ENCODE measurements at regions not wholly inside any gene's neighbourhood (a gene's known extent, or its start where the extent isn't known, plus 50 kb on each side); places are given as distances from the start of the nearest gene placed in this dataset.
A peak's percentile ranks its signal among the peaks of the same experiment; 100 is the strongest.

DNA sequence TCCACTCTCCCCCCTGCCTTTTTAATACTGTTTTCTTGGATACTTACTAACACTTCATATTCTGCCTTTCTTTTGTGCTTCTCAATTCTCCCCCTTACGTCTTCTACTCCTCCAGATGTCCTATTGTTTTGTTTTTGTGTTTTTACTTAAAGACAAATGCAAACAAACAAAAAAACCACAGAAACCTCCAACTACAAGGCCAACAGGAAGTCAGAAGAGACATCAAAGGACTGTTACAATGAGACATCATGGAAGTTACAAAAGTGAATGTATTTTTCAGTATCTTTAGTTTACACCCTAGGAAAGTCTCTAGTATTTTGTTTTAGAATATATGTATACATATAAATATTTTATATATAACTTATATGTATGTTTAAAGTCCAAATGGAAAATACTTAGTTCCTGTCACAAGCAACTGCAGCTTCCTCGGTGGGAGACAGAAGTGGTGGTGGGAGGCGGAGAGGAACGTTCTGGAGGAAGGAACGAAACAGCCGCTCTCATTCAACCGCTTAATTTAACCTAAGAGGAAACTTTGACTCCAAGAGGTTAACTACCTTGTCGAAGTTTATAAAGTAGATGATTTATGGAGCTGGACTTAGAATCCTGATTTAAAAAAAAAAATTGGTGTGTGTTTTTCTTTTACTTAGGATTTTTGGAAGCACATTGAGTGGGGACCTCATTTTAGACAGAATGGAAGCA, 168.9 kb upstream of the PDE10A start:
- Histone ChIP-seq H3K27ac (ENCODE audit: extremely low read depth, low read depth, low read length) (no peak overlapping the region), H3K4me1 (ENCODE audit: control insufficient read depth, insufficient read depth, low read length) (peaks cover 2% of the 10 kb centered on the region; the same call in 1 of the 2 replicates), H3K9me3 (ENCODE audit: control insufficient read depth, insufficient read depth, low read depth, low read length) (no peaks in the 10 kb centered on the region), H3K36me3 (ENCODE audit: control insufficient read depth in 2 of 2, insufficient read depth in 1 of 2, low read length in 2 of 2) (no peaks in the 10 kb centered on the region), H3K4me3 (ENCODE audit: low read depth, low read length) (no peak overlapping the region)
- ChIA-PET CTCF (interaction anchor here (1.2 kb wide), 1 partner anchor 392 kb away, joined by 3 read pairs; no protein-coding TSS in a partner anchor), POLR2A (no interaction called here)
- TF ChIP-seq ZNF391 (tag by site-specific recombination; IDR thresholded peaks at IDR 0.05; ENCODE audit: borderline replicate concordance, low read depth) (no peak), ZNF76 (tag by site-specific recombination; IDR thresholded peaks at IDR 0.05; ENCODE audit: borderline replicate concordance, low read depth) (no peak), ZNF239 (tag by site-specific recombination; IDR thresholded peaks at IDR 0.05) (no peak), ZFP3 (tag by site-specific recombination; IDR thresholded peaks at IDR 0.05; ENCODE audit: low read depth) (no peak)
- TF ChIP-seq, protein P1, sequence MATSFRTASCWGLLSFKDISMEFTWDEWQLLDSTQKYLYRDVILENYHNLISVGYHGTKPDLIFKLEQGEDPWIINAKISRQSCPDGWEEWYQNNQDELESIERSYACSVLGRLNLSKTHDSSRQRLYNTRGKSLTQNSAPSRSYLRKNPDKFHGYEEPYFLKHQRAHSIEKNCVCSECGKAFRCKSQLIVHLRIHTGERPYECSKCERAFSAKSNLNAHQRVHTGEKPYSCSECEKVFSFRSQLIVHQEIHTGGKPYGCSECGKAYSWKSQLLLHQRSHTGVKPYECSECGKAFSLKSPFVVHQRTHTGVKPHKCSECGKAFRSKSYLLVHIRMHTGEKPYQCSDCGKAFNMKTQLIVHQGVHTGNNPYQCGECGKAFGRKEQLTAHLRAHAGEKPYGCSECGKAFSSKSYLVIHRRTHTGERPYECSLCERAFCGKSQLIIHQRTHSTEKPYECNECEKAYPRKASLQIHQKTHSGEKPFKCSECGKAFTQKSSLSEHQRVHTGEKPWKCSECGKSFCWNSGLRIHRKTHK (tag by site-specific recombination; IDR thresholded peaks at IDR 0.05) = no peak

DNA sequence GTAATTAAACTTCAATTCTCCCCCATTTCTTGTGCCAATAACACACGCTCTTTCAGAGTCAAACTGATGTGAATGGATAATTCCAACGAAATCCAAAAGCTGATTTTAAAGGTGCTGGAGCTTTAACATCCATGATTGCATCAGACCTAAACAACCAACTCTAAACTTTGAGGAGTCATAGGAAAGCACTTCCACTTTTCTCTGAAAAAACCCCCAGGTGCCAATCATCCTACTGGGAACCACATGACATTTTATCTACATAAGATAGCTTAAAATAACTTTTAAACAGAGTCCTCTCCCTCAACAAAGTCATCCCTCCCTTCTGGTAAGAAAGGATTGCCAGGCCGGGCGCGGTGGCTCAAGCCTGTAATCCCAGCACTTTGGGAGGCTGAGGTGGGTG, 167.7 kb upstream of the PDE10A start:
- Histone ChIP-seq H3K9me3 (ENCODE audit: control insufficient read depth, insufficient read depth, low read depth, low read length) (no peaks in the 10 kb centered on the region), H3K36me3 (ENCODE audit: control insufficient read depth in 2 of 2, insufficient read depth in 1 of 2, low read length in 2 of 2) (no peaks in the 10 kb centered on the region), H3K4me3 (ENCODE audit: low read depth, low read length) (no peak overlapping the region), H3K4me1 (ENCODE audit: control insufficient read depth, insufficient read depth, low read length) (peaks cover 2% of the 10 kb centered on the region; the same call in 1 of the 2 replicates), H3K27ac (ENCODE audit: extremely low read depth, low read depth, low read length) (no peak overlapping the region)
- TF ChIP-seq ZNF707 (tag by site-specific recombination; IDR thresholded peaks at IDR 0.05) = no peak
- TF ChIP-seq GFI1B (tag by site-specific recombination; IDR thresholded peaks at IDR 0.05) = no peak
- no peak for TF ChIP-seq ZNF112 (tag by site-specific recombination; IDR thresholded peaks at IDR 0.05)
- ChIA-PET CTCF (interaction anchor here (1.6 kb wide), 1 partner anchor 20 kb away, joined by 4 read pairs; no protein-coding TSS in a partner anchor), POLR2A (no interaction called here)

DNA sequence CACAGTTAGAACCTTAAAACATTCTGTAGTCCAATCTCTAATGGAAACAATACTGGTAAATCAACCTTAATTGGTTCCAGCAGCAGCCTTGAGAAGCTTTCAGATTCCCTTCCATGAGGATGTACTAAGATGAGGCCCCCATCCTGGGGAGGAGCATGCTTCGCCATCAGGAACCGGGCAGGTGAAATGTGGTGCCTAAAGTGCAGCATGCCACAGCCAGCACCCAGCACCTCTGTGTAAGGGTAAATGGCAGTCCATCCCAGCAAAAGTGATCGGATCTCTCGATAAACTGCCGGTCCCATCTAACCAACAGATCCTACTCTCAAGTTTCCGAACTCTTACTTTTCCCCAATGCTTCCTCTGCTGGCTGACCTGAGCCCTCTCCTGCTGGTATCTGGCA, 166.3 kb upstream of the PDE10A start:
- no peaks in the 10 kb centered on the region for H3K9me3 ChIP-seq (ENCODE audit: control insufficient read depth, insufficient read depth, low read depth, low read length)
- ChIA-PET POLR2A (no interaction called here), CTCF (no interaction called here)
- no peak overlapping the region for H3K27ac ChIP-seq (ENCODE audit: extremely low read depth, low read depth, low read length)
- no peak overlapping the region for H3K4me3 ChIP-seq (ENCODE audit: low read depth, low read length)
- H3K4me1 ChIP-seq (ENCODE audit: control insufficient read depth, insufficient read depth, low read length) = peaks cover under 1% of the 10 kb centered on the region; the same call in 1 of the 2 replicates
- TF ChIP-seq, protein P2, sequence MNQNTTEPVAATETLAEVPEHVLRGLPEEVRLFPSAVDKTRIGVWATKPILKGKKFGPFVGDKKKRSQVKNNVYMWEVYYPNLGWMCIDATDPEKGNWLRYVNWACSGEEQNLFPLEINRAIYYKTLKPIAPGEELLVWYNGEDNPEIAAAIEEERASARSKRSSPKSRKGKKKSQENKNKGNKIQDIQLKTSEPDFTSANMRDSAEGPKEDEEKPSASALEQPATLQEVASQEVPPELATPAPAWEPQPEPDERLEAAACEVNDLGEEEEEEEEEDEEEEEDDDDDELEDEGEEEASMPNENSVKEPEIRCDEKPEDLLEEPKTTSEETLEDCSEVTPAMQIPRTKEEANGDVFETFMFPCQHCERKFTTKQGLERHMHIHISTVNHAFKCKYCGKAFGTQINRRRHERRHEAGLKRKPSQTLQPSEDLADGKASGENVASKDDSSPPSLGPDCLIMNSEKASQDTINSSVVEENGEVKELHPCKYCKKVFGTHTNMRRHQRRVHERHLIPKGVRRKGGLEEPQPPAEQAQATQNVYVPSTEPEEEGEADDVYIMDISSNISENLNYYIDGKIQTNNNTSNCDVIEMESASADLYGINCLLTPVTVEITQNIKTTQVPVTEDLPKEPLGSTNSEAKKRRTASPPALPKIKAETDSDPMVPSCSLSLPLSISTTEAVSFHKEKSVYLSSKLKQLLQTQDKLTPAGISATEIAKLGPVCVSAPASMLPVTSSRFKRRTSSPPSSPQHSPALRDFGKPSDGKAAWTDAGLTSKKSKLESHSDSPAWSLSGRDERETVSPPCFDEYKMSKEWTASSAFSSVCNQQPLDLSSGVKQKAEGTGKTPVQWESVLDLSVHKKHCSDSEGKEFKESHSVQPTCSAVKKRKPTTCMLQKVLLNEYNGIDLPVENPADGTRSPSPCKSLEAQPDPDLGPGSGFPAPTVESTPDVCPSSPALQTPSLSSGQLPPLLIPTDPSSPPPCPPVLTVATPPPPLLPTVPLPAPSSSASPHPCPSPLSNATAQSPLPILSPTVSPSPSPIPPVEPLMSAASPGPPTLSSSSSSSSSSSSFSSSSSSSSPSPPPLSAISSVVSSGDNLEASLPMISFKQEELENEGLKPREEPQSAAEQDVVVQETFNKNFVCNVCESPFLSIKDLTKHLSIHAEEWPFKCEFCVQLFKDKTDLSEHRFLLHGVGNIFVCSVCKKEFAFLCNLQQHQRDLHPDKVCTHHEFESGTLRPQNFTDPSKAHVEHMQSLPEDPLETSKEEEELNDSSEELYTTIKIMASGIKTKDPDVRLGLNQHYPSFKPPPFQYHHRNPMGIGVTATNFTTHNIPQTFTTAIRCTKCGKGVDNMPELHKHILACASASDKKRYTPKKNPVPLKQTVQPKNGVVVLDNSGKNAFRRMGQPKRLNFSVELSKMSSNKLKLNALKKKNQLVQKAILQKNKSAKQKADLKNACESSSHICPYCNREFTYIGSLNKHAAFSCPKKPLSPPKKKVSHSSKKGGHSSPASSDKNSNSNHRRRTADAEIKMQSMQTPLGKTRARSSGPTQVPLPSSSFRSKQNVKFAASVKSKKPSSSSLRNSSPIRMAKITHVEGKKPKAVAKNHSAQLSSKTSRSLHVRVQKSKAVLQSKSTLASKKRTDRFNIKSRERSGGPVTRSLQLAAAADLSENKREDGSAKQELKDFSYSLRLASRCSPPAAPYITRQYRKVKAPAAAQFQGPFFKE (tag by site-specific recombination; IDR thresholded peaks at IDR 0.05; ENCODE audit: borderline replicate concordance) = no peak
- TF ChIP-seq PRDM1 (tag by site-specific recombination; IDR thresholded peaks at IDR 0.05) = no peak
- no peaks in the 10 kb centered on the region for H3K36me3 ChIP-seq (ENCODE audit: control insufficient read depth in 2 of 2, insufficient read depth in 1 of 2, low read length in 2 of 2)

DNA sequence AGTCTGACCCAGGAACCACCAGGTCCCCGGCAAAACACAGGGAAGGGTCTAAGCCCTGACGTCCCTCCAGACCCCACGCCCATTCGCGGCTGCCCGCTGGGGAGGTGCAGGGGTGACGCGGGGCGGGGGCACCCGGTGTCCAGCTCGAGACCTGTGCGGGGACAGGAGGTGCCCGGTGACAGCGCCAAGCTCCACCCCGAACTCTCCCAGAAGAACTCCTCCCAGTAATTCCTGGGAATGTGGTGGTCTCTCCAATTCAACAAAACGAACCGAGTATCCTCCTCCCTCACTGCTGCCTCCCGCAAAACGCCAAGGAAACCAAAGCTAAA, 164.1 kb upstream of the PDE10A start:
- no peak for TF ChIP-seq ZFP37 (tag by site-specific recombination; IDR thresholded peaks at IDR 0.05)
- 0 out of 2 replicates have a peak, but pooled peaks have one; percentile 46 for TF ChIP-seq ZNF202 (tag by site-specific recombination; IDR thresholded peaks at IDR 0.05; ENCODE audit: borderline replicate concordance)
- TF ChIP-seq ZNF132 (tag by site-specific recombination; IDR thresholded peaks at IDR 0.05; ENCODE audit: borderline replicate concordance) = no peak
- no peak for TF ChIP-seq SALL2 (tag by site-specific recombination; IDR thresholded peaks at IDR 0.05; ENCODE audit: borderline replicate concordance)
- H3K4me3 ChIP-seq (ENCODE audit: low read depth, low read length) = no peak overlapping the region
- POLR2A ChIA-PET = no interaction called here

More for the DNA sequence above, 164.1 kb upstream of the PDE10A start:
- CTCF ChIA-PET = interaction anchor here (1.0 kb wide), 1 partner anchor 9 kb away, joined by 3 read pairs; no protein-coding TSS in a partner anchor
- no peaks in the 10 kb centered on the region for H3K36me3 ChIP-seq (ENCODE audit: control insufficient read depth in 2 of 2, insufficient read depth in 1 of 2, low read length in 2 of 2)
- no peaks in the 10 kb centered on the region for H3K9me3 ChIP-seq (ENCODE audit: control insufficient read depth, insufficient read depth, low read depth, low read length)
- H3K4me1 ChIP-seq (ENCODE audit: control insufficient read depth, insufficient read depth, low read length) = no peaks in the 10 kb centered on the region
- no peak overlapping the region for H3K27ac ChIP-seq (ENCODE audit: extremely low read depth, low read depth, low read length)

Data from HEK293 (cell line).